ENCODE measurements at regions not wholly inside any gene's neighbourhood (a gene's known extent, or its start where the extent isn't known, plus 50 kb on each side); places are given as distances from the start of the nearest gene placed in this dataset.

DNA sequence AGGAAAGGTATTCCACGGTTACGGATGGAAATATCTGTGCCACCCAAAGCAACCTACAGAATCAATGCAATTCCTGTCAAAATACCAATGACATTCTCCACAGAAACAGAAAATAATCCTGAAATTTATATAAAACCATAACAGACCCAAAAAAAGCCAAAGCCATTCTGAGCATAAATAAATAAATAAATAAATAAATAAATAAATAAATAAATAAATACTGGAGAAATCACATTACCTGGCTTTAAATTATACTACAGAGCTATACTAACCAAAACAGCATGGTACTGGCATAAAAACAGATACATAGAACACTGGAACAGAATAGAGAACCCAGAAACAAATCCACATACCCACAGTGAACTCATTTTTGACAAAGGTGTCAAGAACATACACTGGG is 191.9 kb upstream of the DUSP10 start:
- TF ChIP-seq SMC3 (conservative IDR thresholded peaks at IDR 0.05; ENCODE audit: poor library complexity) (no peak), EP300 (conservative IDR thresholded peaks at IDR 0.05; ENCODE audit: poor library complexity, severe bottlenecking) (no peak), RAD21 (conservative IDR thresholded peaks at IDR 0.05) (no peak), MXI1 (conservative IDR thresholded peaks at IDR 0.05; ENCODE audit: poor library complexity, severe bottlenecking) (no peak), EZH2 (IDR thresholded peaks at IDR 0.05; ENCODE audit: borderline replicate concordance, insufficient read depth, low read length, poor library complexity, severe bottlenecking) (no peak), TAF1 (IDR thresholded peaks at IDR 0.05; ENCODE audit: low read depth) (no peak), POLR2AphosphoS5 (IDR thresholded peaks at IDR 0.05) (no peak)
- TF ChIP-seq, protein P1, sequence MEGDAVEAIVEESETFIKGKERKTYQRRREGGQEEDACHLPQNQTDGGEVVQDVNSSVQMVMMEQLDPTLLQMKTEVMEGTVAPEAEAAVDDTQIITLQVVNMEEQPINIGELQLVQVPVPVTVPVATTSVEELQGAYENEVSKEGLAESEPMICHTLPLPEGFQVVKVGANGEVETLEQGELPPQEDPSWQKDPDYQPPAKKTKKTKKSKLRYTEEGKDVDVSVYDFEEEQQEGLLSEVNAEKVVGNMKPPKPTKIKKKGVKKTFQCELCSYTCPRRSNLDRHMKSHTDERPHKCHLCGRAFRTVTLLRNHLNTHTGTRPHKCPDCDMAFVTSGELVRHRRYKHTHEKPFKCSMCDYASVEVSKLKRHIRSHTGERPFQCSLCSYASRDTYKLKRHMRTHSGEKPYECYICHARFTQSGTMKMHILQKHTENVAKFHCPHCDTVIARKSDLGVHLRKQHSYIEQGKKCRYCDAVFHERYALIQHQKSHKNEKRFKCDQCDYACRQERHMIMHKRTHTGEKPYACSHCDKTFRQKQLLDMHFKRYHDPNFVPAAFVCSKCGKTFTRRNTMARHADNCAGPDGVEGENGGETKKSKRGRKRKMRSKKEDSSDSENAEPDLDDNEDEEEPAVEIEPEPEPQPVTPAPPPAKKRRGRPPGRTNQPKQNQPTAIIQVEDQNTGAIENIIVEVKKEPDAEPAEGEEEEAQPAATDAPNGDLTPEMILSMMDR (IDR thresholded peaks at IDR 0.05; ENCODE audit: poor library complexity, severe bottlenecking): no peak
- TF ChIP-seq, protein P2, sequence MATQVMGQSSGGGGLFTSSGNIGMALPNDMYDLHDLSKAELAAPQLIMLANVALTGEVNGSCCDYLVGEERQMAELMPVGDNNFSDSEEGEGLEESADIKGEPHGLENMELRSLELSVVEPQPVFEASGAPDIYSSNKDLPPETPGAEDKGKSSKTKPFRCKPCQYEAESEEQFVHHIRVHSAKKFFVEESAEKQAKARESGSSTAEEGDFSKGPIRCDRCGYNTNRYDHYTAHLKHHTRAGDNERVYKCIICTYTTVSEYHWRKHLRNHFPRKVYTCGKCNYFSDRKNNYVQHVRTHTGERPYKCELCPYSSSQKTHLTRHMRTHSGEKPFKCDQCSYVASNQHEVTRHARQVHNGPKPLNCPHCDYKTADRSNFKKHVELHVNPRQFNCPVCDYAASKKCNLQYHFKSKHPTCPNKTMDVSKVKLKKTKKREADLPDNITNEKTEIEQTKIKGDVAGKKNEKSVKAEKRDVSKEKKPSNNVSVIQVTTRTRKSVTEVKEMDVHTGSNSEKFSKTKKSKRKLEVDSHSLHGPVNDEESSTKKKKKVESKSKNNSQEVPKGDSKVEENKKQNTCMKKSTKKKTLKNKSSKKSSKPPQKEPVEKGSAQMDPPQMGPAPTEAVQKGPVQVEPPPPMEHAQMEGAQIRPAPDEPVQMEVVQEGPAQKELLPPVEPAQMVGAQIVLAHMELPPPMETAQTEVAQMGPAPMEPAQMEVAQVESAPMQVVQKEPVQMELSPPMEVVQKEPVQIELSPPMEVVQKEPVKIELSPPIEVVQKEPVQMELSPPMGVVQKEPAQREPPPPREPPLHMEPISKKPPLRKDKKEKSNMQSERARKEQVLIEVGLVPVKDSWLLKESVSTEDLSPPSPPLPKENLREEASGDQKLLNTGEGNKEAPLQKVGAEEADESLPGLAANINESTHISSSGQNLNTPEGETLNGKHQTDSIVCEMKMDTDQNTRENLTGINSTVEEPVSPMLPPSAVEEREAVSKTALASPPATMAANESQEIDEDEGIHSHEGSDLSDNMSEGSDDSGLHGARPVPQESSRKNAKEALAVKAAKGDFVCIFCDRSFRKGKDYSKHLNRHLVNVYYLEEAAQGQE (IDR thresholded peaks at IDR 0.05; ENCODE audit: borderline replicate concordance): no peak
- no peaks in the 10 kb centered on the region for H3K9me2 ChIP-seq (ENCODE audit: insufficient read depth, low read length)
- H3K4me3 ChIP-seq (ENCODE audit: low read length): no peak overlapping the region
- H3K9ac ChIP-seq (ENCODE audit: low read length): no peak overlapping the region
- no peak overlapping the region for H3K27ac ChIP-seq (ENCODE audit: low read length)
- H3K9me3 ChIP-seq (ENCODE audit: low read length): no peaks in the 10 kb centered on the region
- no peak overlapping the region for H2AFZ ChIP-seq (ENCODE audit: low read depth, low read length)
- no peak overlapping the region for H3K4me2 ChIP-seq (ENCODE audit: low read length)
- no peaks in the 10 kb centered on the region for H4K20me1 ChIP-seq (ENCODE audit: insufficient read depth)
- no peaks in the 10 kb centered on the region for H3K27me3 ChIP-seq (ENCODE audit: insufficient read depth, low read depth, low read length)
- no peaks in the 10 kb centered on the region for H3K36me3 ChIP-seq (ENCODE audit: insufficient read depth, low read length)
- H3F3A ChIP-seq (ENCODE audit: insufficient read depth, low read length, poor library complexity, severe bottlenecking): no peaks in the 10 kb centered on the region
- H3K79me2 ChIP-seq (replicated peaks; ENCODE audit: insufficient read depth, low read length): no peaks in the 10 kb centered on the region

DNA sequence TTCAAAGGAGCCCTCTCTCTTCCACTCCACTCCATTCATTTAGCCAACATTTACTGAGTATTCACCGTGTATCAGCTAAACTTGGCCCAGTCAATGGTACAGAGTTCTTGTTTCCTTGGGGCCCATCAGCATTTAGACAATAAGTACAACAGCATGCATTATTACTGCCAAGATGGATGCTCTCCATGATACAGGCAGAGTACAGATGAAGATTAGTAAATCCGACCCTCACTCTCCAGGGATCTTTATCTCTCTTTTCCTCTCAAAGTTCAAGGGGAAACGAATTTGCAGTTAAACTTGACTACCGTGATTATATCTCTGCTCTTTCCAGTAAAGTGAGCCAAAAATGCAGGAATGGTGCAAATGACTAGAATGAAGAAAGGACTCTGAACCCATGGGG is 184.6 kb upstream of the DUSP10 start:
- Histone ChIP-seq H3K9me2 (ENCODE audit: insufficient read depth, low read length) (no peaks in the 10 kb centered on the region), H3K27me3 (ENCODE audit: insufficient read depth, low read depth, low read length) (no peaks in the 10 kb centered on the region), H3F3A (ENCODE audit: insufficient read depth, low read length, poor library complexity, severe bottlenecking) (no peaks in the 10 kb centered on the region), H2AFZ (ENCODE audit: low read depth, low read length) (no peak overlapping the region), H4K20me1 (ENCODE audit: insufficient read depth) (no peaks in the 10 kb centered on the region), H3K4me2 (ENCODE audit: low read length) (no peak overlapping the region), H3K9ac (ENCODE audit: low read length) (no peak overlapping the region), H3K36me3 (ENCODE audit: insufficient read depth, low read length) (no peaks in the 10 kb centered on the region), H3K4me3 (ENCODE audit: low read length) (no peak overlapping the region), H3K79me2 (replicated peaks; ENCODE audit: insufficient read depth, low read length) (no peaks in the 10 kb centered on the region), H3K27ac (ENCODE audit: low read length) (no peak overlapping the region), H3K9me3 (ENCODE audit: low read length) (no peaks in the 10 kb centered on the region)
- TF ChIP-seq, protein P2 (IDR thresholded peaks at IDR 0.05; ENCODE audit: borderline replicate concordance): no peak
- TF ChIP-seq TAF1 (IDR thresholded peaks at IDR 0.05; ENCODE audit: low read depth): no peak
- TF ChIP-seq EP300 (conservative IDR thresholded peaks at IDR 0.05; ENCODE audit: poor library complexity, severe bottlenecking): no peak
- TF ChIP-seq EZH2 (IDR thresholded peaks at IDR 0.05; ENCODE audit: borderline replicate concordance, insufficient read depth, low read length, poor library complexity, severe bottlenecking): no peak
- TF ChIP-seq, protein P1 (IDR thresholded peaks at IDR 0.05; ENCODE audit: poor library complexity, severe bottlenecking): no peak
- TF ChIP-seq MXI1 (conservative IDR thresholded peaks at IDR 0.05; ENCODE audit: poor library complexity, severe bottlenecking): no peak

Data from neural cell (in vitro differentiated cells).